ENCODE measurements at regions not wholly inside any gene's neighbourhood (a gene's known extent, or its start where the extent isn't known, plus 50 kb on each side); places are given as distances from the start of the nearest gene placed in this dataset.

DNA sequence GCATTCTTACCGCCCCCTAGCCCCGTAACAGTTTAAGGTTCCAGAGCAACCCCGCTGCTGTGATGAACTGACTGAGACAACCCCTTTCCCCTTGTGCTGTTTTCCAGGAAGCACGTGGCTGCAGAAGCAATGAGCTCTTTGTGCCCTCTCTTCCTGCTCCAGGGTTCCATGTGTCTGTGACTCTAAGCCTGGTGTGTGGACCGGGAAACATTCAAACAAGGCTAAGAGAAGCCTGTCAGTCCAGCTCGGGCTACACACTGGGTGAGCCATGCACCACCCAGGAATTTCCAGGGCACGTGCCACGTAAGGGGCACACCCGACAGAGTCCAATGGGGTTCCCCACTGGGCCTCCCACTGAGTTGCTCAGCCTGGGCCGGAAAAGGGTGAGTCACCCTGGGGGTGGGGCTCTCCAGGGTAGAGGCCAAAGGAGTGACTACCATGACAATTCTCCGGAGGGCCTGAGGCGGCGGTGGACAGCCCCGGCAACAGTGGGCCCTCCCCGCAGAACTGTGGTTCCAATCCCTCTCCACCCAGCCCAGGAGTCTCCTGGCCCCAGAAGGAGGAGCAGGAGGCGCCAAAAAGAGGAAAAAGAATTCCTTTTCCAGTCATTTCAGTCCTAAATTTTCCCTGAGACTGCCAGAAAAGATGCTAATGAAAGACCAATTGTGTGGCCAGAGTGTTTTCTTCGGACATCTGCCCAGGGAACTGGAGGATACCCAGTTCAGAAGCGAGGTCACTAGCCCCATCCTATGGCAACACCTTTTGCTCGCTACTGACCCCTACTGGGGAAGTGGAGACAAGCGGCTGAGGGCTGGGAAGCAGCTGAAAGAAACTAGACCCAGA, 157.8 kb upstream of the SLC1A4 start (continued):
- TF ChIP-seq ZNF44 (CRISPR knock-in tag; IDR thresholded peaks at IDR 0.05) (no peak), TAF1 (CRISPR knock-in tag; IDR thresholded peaks at IDR 0.05) (no peak; the same call in 1 of the 2 replicates), HOXA7 (CRISPR knock-in tag; IDR thresholded peaks at IDR 0.05) (no peak), NCOA1 (CRISPR knock-in tag; IDR thresholded peaks at IDR 0.05) (no peak; the same call in 1 of the 2 replicates), ZNF616 (CRISPR knock-in tag; IDR thresholded peaks at IDR 0.05; ENCODE audit: low read depth) (peak; percentile 17; the same call in 1 of the 2 replicates), ZFP41 (CRISPR knock-in tag; IDR thresholded peaks at IDR 0.05; ENCODE audit: borderline replicate concordance) (peak; percentile 78; the same call in 1 of the 2 replicates), KAT2B (IDR thresholded peaks at IDR 0.05; ENCODE audit: borderline replicate concordance, low read depth, low read length) (no peak), ZFP82 (CRISPR knock-in tag; IDR thresholded peaks at IDR 0.05; ENCODE audit: borderline replicate concordance) (peak; percentile 62; the same call in 1 of the 2 replicates), CCDC6 (CRISPR knock-in tag; IDR thresholded peaks at IDR 0.05) (peak; percentile 41), RNF2 (conservative IDR thresholded peaks at IDR 0.05; ENCODE audit: low read depth) (peak; percentile 95), DPF2 (CRISPR knock-in tag; IDR thresholded peaks at IDR 0.05; ENCODE audit: borderline replicate concordance, low read depth) (0 out of 2 replicates have a peak, but pooled peaks have one; percentile 14), ZNF619 (CRISPR knock-in tag; IDR thresholded peaks at IDR 0.05) (no peak; the same call in none of the 2 replicates), KAT7 (CRISPR knock-in tag; IDR thresholded peaks at IDR 0.05; ENCODE audit: borderline replicate concordance) (no peak), KLF11 (CRISPR knock-in tag; IDR thresholded peaks at IDR 0.05) (peak; percentile 50; the same call in 1 of the 2 replicates)
- TF ChIP-seq, protein P1, sequence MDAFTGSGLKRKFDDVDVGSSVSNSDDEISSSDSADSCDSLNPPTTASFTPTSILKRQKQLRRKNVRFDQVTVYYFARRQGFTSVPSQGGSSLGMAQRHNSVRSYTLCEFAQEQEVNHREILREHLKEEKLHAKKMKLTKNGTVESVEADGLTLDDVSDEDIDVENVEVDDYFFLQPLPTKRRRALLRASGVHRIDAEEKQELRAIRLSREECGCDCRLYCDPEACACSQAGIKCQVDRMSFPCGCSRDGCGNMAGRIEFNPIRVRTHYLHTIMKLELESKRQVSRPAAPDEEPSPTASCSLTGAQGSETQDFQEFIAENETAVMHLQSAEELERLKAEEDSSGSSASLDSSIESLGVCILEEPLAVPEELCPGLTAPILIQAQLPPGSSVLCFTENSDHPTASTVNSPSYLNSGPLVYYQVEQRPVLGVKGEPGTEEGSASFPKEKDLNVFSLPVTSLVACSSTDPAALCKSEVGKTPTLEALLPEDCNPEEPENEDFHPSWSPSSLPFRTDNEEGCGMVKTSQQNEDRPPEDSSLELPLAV (CRISPR knock-in tag; conservative IDR thresholded peaks at IDR 0.05; ENCODE audit: low read depth), result no peak
- TF ChIP-seq, protein P2, sequence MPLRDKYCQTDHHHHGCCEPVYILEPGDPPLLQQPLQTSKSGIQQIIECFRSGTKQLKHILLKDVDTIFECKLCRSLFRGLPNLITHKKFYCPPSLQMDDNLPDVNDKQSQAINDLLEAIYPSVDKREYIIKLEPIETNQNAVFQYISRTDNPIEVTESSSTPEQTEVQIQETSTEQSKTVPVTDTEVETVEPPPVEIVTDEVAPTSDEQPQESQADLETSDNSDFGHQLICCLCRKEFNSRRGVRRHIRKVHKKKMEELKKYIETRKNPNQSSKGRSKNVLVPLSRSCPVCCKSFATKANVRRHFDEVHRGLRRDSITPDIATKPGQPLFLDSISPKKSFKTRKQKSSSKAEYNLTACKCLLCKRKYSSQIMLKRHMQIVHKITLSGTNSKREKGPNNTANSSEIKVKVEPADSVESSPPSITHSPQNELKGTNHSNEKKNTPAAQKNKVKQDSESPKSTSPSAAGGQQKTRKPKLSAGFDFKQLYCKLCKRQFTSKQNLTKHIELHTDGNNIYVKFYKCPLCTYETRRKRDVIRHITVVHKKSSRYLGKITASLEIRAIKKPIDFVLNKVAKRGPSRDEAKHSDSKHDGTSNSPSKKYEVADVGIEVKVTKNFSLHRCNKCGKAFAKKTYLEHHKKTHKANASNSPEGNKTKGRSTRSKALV (CRISPR knock-in tag; IDR thresholded peaks at IDR 0.05), result 0 out of 2 replicates have a peak, but pooled peaks have one; percentile 68
- TF ChIP-seq, protein P3, sequence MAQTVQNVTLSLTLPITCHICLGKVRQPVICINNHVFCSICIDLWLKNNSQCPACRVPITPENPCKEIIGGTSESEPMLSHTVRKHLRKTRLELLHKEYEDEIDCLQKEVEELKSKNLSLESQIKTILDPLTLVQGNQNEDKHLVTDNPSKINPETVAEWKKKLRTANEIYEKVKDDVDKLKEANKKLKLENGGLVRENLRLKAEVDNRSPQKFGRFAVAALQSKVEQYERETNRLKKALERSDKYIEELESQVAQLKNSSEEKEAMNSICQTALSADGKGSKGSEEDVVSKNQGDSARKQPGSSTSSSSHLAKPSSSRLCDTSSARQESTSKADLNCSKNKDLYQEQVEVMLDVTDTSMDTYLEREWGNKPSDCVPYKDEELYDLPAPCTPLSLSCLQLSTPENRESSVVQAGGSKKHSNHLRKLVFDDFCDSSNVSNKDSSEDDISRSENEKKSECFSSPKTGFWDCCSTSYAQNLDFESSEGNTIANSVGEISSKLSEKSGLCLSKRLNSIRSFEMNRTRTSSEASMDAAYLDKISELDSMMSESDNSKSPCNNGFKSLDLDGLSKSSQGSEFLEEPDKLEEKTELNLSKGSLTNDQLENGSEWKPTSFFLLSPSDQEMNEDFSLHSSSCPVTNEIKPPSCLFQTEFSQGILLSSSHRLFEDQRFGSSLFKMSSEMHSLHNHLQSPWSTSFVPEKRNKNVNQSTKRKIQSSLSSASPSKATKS (CRISPR knock-in tag; IDR thresholded peaks at IDR 0.05), result peak; percentile 88; the same call in 1 of the 2 replicates
- TF ChIP-seq, protein P4, sequence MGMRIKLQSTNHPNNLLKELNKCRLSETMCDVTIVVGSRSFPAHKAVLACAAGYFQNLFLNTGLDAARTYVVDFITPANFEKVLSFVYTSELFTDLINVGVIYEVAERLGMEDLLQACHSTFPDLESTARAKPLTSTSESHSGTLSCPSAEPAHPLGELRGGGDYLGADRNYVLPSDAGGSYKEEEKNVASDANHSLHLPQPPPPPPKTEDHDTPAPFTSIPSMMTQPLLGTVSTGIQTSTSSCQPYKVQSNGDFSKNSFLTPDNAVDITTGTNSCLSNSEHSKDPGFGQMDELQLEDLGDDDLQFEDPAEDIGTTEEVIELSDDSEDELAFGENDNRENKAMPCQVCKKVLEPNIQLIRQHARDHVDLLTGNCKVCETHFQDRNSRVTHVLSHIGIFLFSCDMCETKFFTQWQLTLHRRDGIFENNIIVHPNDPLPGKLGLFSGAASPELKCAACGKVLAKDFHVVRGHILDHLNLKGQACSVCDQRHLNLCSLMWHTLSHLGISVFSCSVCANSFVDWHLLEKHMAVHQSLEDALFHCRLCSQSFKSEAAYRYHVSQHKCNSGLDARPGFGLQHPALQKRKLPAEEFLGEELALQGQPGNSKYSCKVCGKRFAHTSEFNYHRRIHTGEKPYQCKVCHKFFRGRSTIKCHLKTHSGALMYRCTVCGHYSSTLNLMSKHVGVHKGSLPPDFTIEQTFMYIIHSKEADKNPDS (CRISPR knock-in tag; IDR thresholded peaks at IDR 0.05), result no peak
- TF ChIP-seq, protein P5, sequence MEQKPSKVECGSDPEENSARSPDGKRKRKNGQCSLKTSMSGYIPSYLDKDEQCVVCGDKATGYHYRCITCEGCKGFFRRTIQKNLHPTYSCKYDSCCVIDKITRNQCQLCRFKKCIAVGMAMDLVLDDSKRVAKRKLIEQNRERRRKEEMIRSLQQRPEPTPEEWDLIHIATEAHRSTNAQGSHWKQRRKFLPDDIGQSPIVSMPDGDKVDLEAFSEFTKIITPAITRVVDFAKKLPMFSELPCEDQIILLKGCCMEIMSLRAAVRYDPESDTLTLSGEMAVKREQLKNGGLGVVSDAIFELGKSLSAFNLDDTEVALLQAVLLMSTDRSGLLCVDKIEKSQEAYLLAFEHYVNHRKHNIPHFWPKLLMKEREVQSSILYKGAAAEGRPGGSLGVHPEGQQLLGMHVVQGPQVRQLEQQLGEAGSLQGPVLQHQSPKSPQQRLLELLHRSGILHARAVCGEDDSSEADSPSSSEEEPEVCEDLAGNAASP (CRISPR knock-in tag; IDR thresholded peaks at IDR 0.05; ENCODE audit: borderline replicate concordance), result peak; percentile 54; the same call in 1 of the 2 replicates

Measured in HepG2 (cell line).